ENCODE measurements at regions not wholly inside any gene's neighbourhood (a gene's known extent, or its start where the extent isn't known, plus 50 kb on each side); places are given as distances from the start of the nearest gene placed in this dataset.
"Not testable (repeated sequence)": the region's sequence is repeated elsewhere in the genome, so short reads cannot be mapped to it uniquely, and the experiment has no call there.

GRCh38 chr2:83877261-83877660, 581.8 kb downstream of the SUCLG1 start:
- DNase-seq (ENCODE audit: low read depth in 3 of 3), result not testable (repeated sequence)

GRCh38 chr2:83874712-83875430, 584.2 kb downstream of the SUCLG1 start:
- DNase-seq (ENCODE audit: low read depth in 3 of 3), result no peak

GRCh38 chr2:83874066-83874465, 585.0 kb downstream of the SUCLG1 start:
- no peak for DNase-seq (ENCODE audit: low read depth in 3 of 3)

GRCh38 chr2:83873110-83873509, 586.0 kb downstream of the SUCLG1 start:
- DNase-seq (ENCODE audit: low read depth in 3 of 3), result no peak

GRCh38 chr2:83866211-83866610, 592.9 kb downstream of the SUCLG1 start:
- no peak for DNase-seq (ENCODE audit: low read depth in 3 of 3)

- DNase-seq (ENCODE audit: low read depth in 3 of 3), result no peak
Observed at GRCh38 chr2:83862600-83862999, 596.5 kb downstream of the SUCLG1 start.

GRCh38 chr2:83860320-83860719, 598.8 kb downstream of the SUCLG1 start:
- DNase-seq (ENCODE audit: low read depth in 3 of 3), result no peak

- no peak for DNase-seq (ENCODE audit: low read depth in 3 of 3)
Observed at GRCh38 chr2:83859553-83859952, 599.5 kb downstream of the SUCLG1 start.

- DNase-seq (ENCODE audit: low read depth in 3 of 3), result no peak
Observed at GRCh38 chr2:83851066-83851465, 608.0 kb downstream of the SUCLG1 start.

GRCh38 chr2:83850071-83850725, 608.9 kb downstream of the SUCLG1 start:
- no peak for DNase-seq (ENCODE audit: low read depth in 3 of 3)

- DNase-seq (ENCODE audit: low read depth in 3 of 3), result no peak
Observed at GRCh38 chr2:83844490-83844889, 614.6 kb downstream of the SUCLG1 start.

- DNase-seq (ENCODE audit: low read depth in 3 of 3), result no peak
Observed at GRCh38 chr2:83842421-83842820, 616.7 kb downstream of the SUCLG1 start.

GRCh38 chr2:83837823-83838222, 621.3 kb downstream of the SUCLG1 start:
- no peak for DNase-seq (ENCODE audit: low read depth in 3 of 3)

GRCh38 chr2:83827618-83828017, 631.5 kb downstream of the SUCLG1 start:
- DNase-seq (ENCODE audit: low read depth in 3 of 3), result no peak

GRCh38 chr2:83826577-83826976, 632.5 kb downstream of the SUCLG1 start:
- DNase-seq (ENCODE audit: low read depth in 3 of 3), result no peak

- no peak for DNase-seq (ENCODE audit: low read depth in 3 of 3)
Observed at GRCh38 chr2:83823229-83823628, 635.9 kb downstream of the SUCLG1 start.

GRCh38 chr2:83817511-83817910, 641.6 kb downstream of the SUCLG1 start:
- no peak for DNase-seq (ENCODE audit: low read depth in 3 of 3)

- no peak for DNase-seq (ENCODE audit: low read depth in 3 of 3)
Observed at GRCh38 chr2:83808878-83809277, 650.2 kb downstream of the SUCLG1 start.

- no peak for DNase-seq (ENCODE audit: low read depth in 3 of 3)
Observed at GRCh38 chr2:83802604-83803003, 656.5 kb downstream of the SUCLG1 start.

GRCh38 chr2:83795777-83796176, 663.3 kb downstream of the SUCLG1 start:
- no peak for DNase-seq (ENCODE audit: low read depth in 3 of 3)

GRCh38 chr2:83790467-83790866, 668.6 kb downstream of the SUCLG1 start:
- not testable (repeated sequence) for DNase-seq (ENCODE audit: low read depth in 3 of 3)

GRCh38 chr2:83789674-83790073, 669.4 kb downstream of the SUCLG1 start:
- not testable (repeated sequence) for DNase-seq (ENCODE audit: low read depth in 3 of 3)

GRCh38 chr2:83788938-83789566, 670.0 kb downstream of the SUCLG1 start:
- DNase-seq (ENCODE audit: low read depth in 3 of 3), result not testable (repeated sequence)

All from stimulated activated CD4-positive, alpha-beta T cell treated with anti-CD3 and anti-CD28 coated beads, TNF-alpha, amount 100 ng/mL, for 4 hours (primary cell).